ENCODE measurements at regions not wholly inside any gene's neighbourhood (a gene's known extent, or its start where the extent isn't known, plus 50 kb on each side); places are given as distances from the start of the nearest gene placed in this dataset.
"Not testable (repeated sequence)": the region's sequence is repeated elsewhere in the genome, so short reads cannot be mapped to it uniquely, and the experiment has no call there.

- DNase-seq (ENCODE audit: low read depth in 3 of 3, low spot score in 1 of 3) = no peak
Measured at GRCh38 chr1:182166750-182167149, 105.2 kb upstream of the ZNF648 start.

GRCh38 chr1:182166321-182166720 is 104.8 kb upstream of the ZNF648 start:
- no peak for DNase-seq (ENCODE audit: low read depth in 3 of 3, low spot score in 1 of 3)

GRCh38 chr1:182164273-182164672 is 102.8 kb upstream of the ZNF648 start:
- DNase-seq (ENCODE audit: low read depth in 3 of 3, low spot score in 1 of 3) = no peak

- DNase-seq (ENCODE audit: low read depth in 3 of 3, low spot score in 1 of 3) = no peak
Measured at GRCh38 chr1:182163821-182164223, 102.3 kb upstream of the ZNF648 start.

GRCh38 chr1:182159443-182159842 is 97.9 kb upstream of the ZNF648 start:
- no peak for DNase-seq (ENCODE audit: low read depth in 3 of 3, low spot score in 1 of 3)

- no peak for DNase-seq (ENCODE audit: low read depth in 3 of 3, low spot score in 1 of 3)
Measured at GRCh38 chr1:182157187-182157586, 95.7 kb upstream of the ZNF648 start.

- not testable (repeated sequence) for DNase-seq (ENCODE audit: low read depth in 3 of 3, low spot score in 1 of 3)
Measured at GRCh38 chr1:182154425-182154824, 92.9 kb upstream of the ZNF648 start.

- DNase-seq (ENCODE audit: low read depth in 3 of 3, low spot score in 1 of 3) = no peak
Measured at GRCh38 chr1:182149411-182149965, 88.0 kb upstream of the ZNF648 start.

GRCh38 chr1:182147951-182148350 is 86.4 kb upstream of the ZNF648 start:
- no peak for DNase-seq (ENCODE audit: low read depth in 3 of 3, low spot score in 1 of 3)

GRCh38 chr1:182147136-182147820 is 85.8 kb upstream of the ZNF648 start:
- no peak for DNase-seq (ENCODE audit: low read depth in 3 of 3, low spot score in 1 of 3)

GRCh38 chr1:182146286-182146685 is 84.8 kb upstream of the ZNF648 start:
- DNase-seq (ENCODE audit: low read depth in 3 of 3, low spot score in 1 of 3) = no peak

GRCh38 chr1:182145441-182145840 is 83.9 kb upstream of the ZNF648 start:
- DNase-seq (ENCODE audit: low read depth in 3 of 3, low spot score in 1 of 3) = no peak

- DNase-seq (ENCODE audit: low read depth in 3 of 3, low spot score in 1 of 3) = no peak
Measured at GRCh38 chr1:182144646-182145030, 83.1 kb upstream of the ZNF648 start.

GRCh38 chr1:182143825-182144645 is 82.5 kb upstream of the ZNF648 start:
- DNase-seq (ENCODE audit: low read depth in 3 of 3, low spot score in 1 of 3) = no peak

GRCh38 chr1:182143154-182143657 is 81.7 kb upstream of the ZNF648 start:
- DNase-seq (ENCODE audit: low read depth in 3 of 3, low spot score in 1 of 3) = peak; percentile 66 to 88 (median 73)

- DNase-seq (ENCODE audit: low read depth in 3 of 3, low spot score in 1 of 3) = no peak
Measured at GRCh38 chr1:182142621-182143020, 81.1 kb upstream of the ZNF648 start.

- no peak for DNase-seq (ENCODE audit: low read depth in 3 of 3, low spot score in 1 of 3)
Measured at GRCh38 chr1:182141040-182141439, 79.5 kb upstream of the ZNF648 start.

- DNase-seq (ENCODE audit: low read depth in 3 of 3, low spot score in 1 of 3) = no peak
Measured at GRCh38 chr1:182139496-182139895, 78.0 kb upstream of the ZNF648 start.

- DNase-seq (ENCODE audit: low read depth in 3 of 3, low spot score in 1 of 3) = no peak
Measured at GRCh38 chr1:182137546-182137945, 76.0 kb upstream of the ZNF648 start.

GRCh38 chr1:182135946-182136345 is 74.4 kb upstream of the ZNF648 start:
- no peak for DNase-seq (ENCODE audit: low read depth in 3 of 3, low spot score in 1 of 3)

GRCh38 chr1:182134257-182134656 is 72.7 kb upstream of the ZNF648 start:
- no peak for DNase-seq (ENCODE audit: low read depth in 3 of 3, low spot score in 1 of 3)

GRCh38 chr1:182133181-182133580 is 71.7 kb upstream of the ZNF648 start:
- DNase-seq (ENCODE audit: low read depth in 3 of 3, low spot score in 1 of 3) = no peak

Measured in stimulated activated CD4-positive, alpha-beta T cell treated with anti-CD3 and anti-CD28 coated beads, TNF-alpha, amount 100 ng/mL, for 1 hour (primary cell).